Activated naive CD8-positive, alpha-beta T cell treated with anti-CD3 and anti-CD28 coated beads, Interleukin-2, amount 10 ng/mL, durations not matched to agents 7 days and 5 days (primary cell): ENCODE measurements at regions not wholly inside any gene's neighbourhood (a gene's known extent, or its start where the extent isn't known, plus 50 kb on each side); places are given as distances from the start of the nearest gene placed in this dataset.

Experiments
- ATAC-seq: fragments of 150-1000 bp; cut with Tn5 transposase; one replicate; pipeline ENCODE4 v1.10.0; 2021; ENCODE audit warnings: low read depth, moderate library complexity
- POLR2A ChIA-PET: fragments of 350-600 bp; sonication (Branson Sonifier 250); formaldehyde crosslinking; loops from one replicate; lab custom pipeline; 2021; ENCODE audit warnings: antibody characterized with exemption; lab: Charles Lee
- DNase-seq: peaks from one replicate; pipeline ENCODE4 v3.0.0; 2021
- H3K27ac Mint-ChIP-seq: one replicate; pipeline ENCODE4 v1.8.0; 2022; ENCODE audit warnings: mild to moderate bottlenecking, mixed read lengths
- H3K27me3 Mint-ChIP-seq: one replicate; pipeline ENCODE4 v1.8.0; 2022; ENCODE audit warnings: mild to moderate bottlenecking, moderate library complexity, mixed read lengths
- H3K36me3 Mint-ChIP-seq: one replicate; pipeline ENCODE4 v1.8.0; 2021; ENCODE audit warnings: mild to moderate bottlenecking, mixed read lengths
- H3K4me1 Mint-ChIP-seq: one replicate; pipeline ENCODE4 v1.8.0; 2021; ENCODE audit warnings: mixed read lengths
- H3K4me3 Mint-ChIP-seq: one replicate; pipeline ENCODE4 v1.8.0; 2022; ENCODE audit warnings: mild to moderate bottlenecking, moderate library complexity, mixed read lengths
- H3K9me3 Mint-ChIP-seq: one replicate; pipeline ENCODE4 v1.8.0; 2021; ENCODE audit warnings: mixed read lengths

GRCh38 chr18:78673516-78674321 is 305.9 kb upstream of the SALL3 start:
- ATAC-seq = no peak
- POLR2A ChIA-PET = no interaction called here
- Mint-ChIP-seq H3K27me3 (peaks cover 3% of the 10 kb centered on the region), H3K36me3 (no peaks in the 10 kb centered on the region), H3K4me1 (peaks cover 3% of the 10 kb centered on the region), H3K27ac (no peak overlapping the region), H3K4me3 (no peak overlapping the region), H3K9me3 (no peaks in the 10 kb centered on the region)
- no peak for DNase-seq

DNA sequence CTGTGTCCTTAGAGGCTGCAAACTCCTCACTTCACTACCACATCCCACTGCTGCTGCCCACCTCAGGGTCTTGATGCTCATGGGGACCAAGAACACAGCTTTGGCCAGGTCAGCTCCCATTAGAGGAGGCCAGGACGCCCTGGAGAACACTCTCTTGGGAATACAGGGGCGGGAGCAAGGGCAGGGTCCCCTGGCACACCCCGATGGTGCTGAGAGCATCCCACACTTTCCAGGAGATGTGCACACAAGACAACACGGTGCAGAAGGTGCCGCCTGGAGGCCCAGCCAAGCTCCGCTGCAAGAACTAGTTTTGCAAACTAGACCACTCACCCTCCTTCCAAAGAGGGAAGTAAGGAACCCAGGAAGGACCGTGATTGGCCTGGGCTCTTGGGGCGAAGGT is 304.4 kb upstream of the SALL3 start:
- POLR2A ChIA-PET = no interaction called here
- no peak for ATAC-seq

DNA sequence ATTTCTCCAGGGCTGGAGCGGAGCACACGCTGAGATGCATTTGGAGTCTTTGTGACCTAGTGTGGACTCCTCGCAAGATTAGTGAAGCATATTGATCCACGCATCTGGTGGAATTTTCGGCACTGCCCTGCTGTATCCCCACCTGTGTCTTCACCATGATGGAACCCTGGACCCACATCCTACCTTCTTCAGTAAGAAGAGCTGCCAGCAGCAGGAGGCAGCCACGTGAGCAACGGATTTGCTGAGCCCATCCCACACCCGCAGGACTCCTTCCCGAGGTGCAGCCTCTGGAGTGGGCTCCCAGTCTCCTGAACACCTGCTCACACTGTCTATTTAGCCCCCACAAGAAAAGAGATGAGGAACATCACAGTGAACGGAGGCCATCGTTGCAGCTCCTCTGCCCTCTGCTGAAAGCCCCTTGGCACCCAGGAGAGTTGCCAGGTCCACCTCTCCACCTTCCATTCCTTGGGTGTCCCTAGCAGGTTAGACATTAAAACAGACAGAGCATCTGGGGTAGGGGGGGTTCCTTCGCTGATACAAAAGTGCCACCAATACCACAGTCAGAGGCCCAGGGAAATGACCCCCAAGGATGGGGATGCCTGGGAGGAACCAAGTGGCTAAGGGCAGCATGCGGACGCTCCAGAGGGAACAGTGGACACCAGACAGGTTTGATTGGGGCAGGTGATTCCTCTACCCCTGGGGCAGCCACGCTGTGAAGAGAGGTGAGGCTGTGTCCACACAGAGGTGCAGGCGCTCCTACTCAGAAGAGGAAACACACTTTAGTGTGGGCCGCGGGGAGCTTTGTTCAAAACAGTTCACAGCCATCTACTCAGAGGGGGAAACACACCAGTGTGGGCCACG is 302.8 kb upstream of the SALL3 start:
- DNase-seq = no peak
- no peak overlapping the region for H3K27ac Mint-ChIP-seq
- peaks cover 3% of the 10 kb centered on the region for H3K4me1 Mint-ChIP-seq
- no peaks in the 10 kb centered on the region for H3K36me3 Mint-ChIP-seq
- H3K27me3 Mint-ChIP-seq = peaks cover 3% of the 10 kb centered on the region
- H3K9me3 Mint-ChIP-seq = no peaks in the 10 kb centered on the region
- ATAC-seq = no peak
- no peak overlapping the region for H3K4me3 Mint-ChIP-seq
- POLR2A ChIA-PET = no interaction called here

More for the DNA sequence above, 304.4 kb upstream of the SALL3 start:
- Mint-ChIP-seq H3K9me3 (no peaks in the 10 kb centered on the region), H3K27me3 (peaks cover 3% of the 10 kb centered on the region), H3K27ac (no peak overlapping the region), H3K4me3 (no peak overlapping the region), H3K36me3 (no peaks in the 10 kb centered on the region), H3K4me1 (peaks cover 3% of the 10 kb centered on the region)
- DNase-seq = no peak

- peaks cover 3% of the 10 kb centered on the region for H3K27me3 Mint-ChIP-seq
- POLR2A ChIA-PET = no interaction called here
- H3K36me3 Mint-ChIP-seq = no peaks in the 10 kb centered on the region
- peaks cover 3% of the 10 kb centered on the region for H3K4me1 Mint-ChIP-seq
- H3K4me3 Mint-ChIP-seq = no peak overlapping the region
- H3K9me3 Mint-ChIP-seq = no peaks in the 10 kb centered on the region
- H3K27ac Mint-ChIP-seq = no peak overlapping the region
- ATAC-seq (no peak), DNase-seq (no peak)
Observed at GRCh38 chr18:78677483-78678317, 301.9 kb upstream of the SALL3 start.

DNA sequence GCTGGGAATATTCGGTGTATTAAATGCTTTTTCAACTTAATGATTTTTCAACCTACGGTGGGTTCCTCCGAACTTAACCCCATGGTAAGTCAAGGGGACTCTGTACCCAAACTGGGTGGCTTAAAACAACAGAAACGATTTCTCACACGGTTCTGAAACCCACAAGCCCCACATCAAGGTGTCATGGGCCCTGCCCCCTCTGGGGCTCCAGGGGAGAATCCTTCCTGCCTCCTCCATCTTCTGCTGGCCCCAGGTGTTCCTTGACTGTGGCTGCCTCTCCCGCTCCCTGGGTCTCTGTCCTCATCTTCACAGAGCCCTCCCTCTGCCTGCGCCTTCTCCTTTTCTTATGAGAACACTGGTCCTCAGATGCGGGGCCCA is 301.3 kb upstream of the SALL3 start:
- Mint-ChIP-seq H3K9me3 (no peaks in the 10 kb centered on the region), H3K4me3 (no peak overlapping the region), H3K4me1 (peaks cover 3% of the 10 kb centered on the region), H3K36me3 (no peaks in the 10 kb centered on the region), H3K27me3 (peaks cover 3% of the 10 kb centered on the region), H3K27ac (no peak overlapping the region)
- POLR2A ChIA-PET = no interaction called here
- DNase-seq (no peak), ATAC-seq (no peak)

- Mint-ChIP-seq H3K36me3 (no peaks in the 10 kb centered on the region), H3K9me3 (no peaks in the 10 kb centered on the region), H3K27ac (no peak overlapping the region), H3K4me1 (peaks cover 3% of the 10 kb centered on the region), H3K27me3 (peaks cover 3% of the 10 kb centered on the region), H3K4me3 (no peak overlapping the region)
- DNase-seq (no peak), ATAC-seq (no peak)
- POLR2A ChIA-PET = no interaction called here
Observed at GRCh38 chr18:78679031-78679430, 300.6 kb upstream of the SALL3 start.

GRCh38 chr18:78679613-78680260 is 299.9 kb upstream of the SALL3 start:
- Mint-ChIP-seq H3K9me3 (no peaks in the 10 kb centered on the region), H3K27me3 (peaks cover 3% of the 10 kb centered on the region)
- POLR2A ChIA-PET = no interaction called here

GRCh38 chr18:78681396-78681795 is 298.2 kb upstream of the SALL3 start:
- POLR2A ChIA-PET = no interaction called here
- Mint-ChIP-seq H3K4me1 (peaks cover 3% of the 10 kb centered on the region), H3K27me3 (peaks cover 3% of the 10 kb centered on the region), H3K9me3 (no peaks in the 10 kb centered on the region), H3K4me3 (no peak overlapping the region), H3K36me3 (no peaks in the 10 kb centered on the region), H3K27ac (no peak overlapping the region)
- no peak for ATAC-seq
- DNase-seq = no peak

More at GRCh38 chr18:78679613-78680260, 299.9 kb upstream of the SALL3 start:
- H3K27ac Mint-ChIP-seq = no peak overlapping the region
- DNase-seq (no peak), ATAC-seq (no peak)
- peaks cover 3% of the 10 kb centered on the region for H3K4me1 Mint-ChIP-seq
- no peak overlapping the region for H3K4me3 Mint-ChIP-seq
- H3K36me3 Mint-ChIP-seq = no peaks in the 10 kb centered on the region

GRCh38 chr18:78681934-78682333 is 297.7 kb upstream of the SALL3 start:
- Mint-ChIP-seq H3K4me3 (no peak overlapping the region), H3K36me3 (no peaks in the 10 kb centered on the region), H3K4me1 (peaks cover 3% of the 10 kb centered on the region), H3K9me3 (no peaks in the 10 kb centered on the region), H3K27me3 (peaks cover 3% of the 10 kb centered on the region), H3K27ac (no peak overlapping the region)
- no peak for DNase-seq
- ATAC-seq = no peak
- POLR2A ChIA-PET = no interaction called here

DNA sequence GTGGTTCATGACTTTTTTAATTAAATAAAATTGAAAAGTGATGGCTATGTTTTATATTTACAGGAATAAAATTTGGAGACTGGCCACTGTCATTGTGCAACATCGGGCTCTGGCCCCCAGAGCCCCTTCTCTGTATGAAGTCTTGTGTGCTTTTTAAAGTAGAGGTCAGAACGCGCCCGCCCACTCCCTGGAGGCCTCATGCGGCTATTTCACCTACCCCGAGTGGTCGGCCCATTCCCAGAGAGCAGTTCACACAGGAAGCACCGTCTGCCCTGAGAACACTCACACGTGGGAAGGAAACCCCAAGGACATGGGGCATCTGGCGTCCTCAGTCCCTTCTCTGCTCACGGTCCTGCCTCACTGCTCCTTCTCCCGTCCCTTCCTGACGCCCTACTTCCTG is 296.9 kb upstream of the SALL3 start:
- no peak overlapping the region for H3K27ac Mint-ChIP-seq
- H3K4me3 Mint-ChIP-seq = no peak overlapping the region
- no peak for DNase-seq
- no peak for ATAC-seq
- peaks cover 3% of the 10 kb centered on the region for H3K27me3 Mint-ChIP-seq
- no peaks in the 10 kb centered on the region for H3K9me3 Mint-ChIP-seq
- no peaks in the 10 kb centered on the region for H3K36me3 Mint-ChIP-seq
- POLR2A ChIA-PET = no interaction called here
- peaks cover 3% of the 10 kb centered on the region for H3K4me1 Mint-ChIP-seq

- ATAC-seq (no peak), DNase-seq (no peak)
- Mint-ChIP-seq H3K4me3 (no peak overlapping the region), H3K36me3 (no peaks in the 10 kb centered on the region), H3K27ac (no peak overlapping the region), H3K4me1 (peaks cover 3% of the 10 kb centered on the region), H3K9me3 (no peaks in the 10 kb centered on the region), H3K27me3 (peaks cover 3% of the 10 kb centered on the region)
- POLR2A ChIA-PET = no interaction called here
Observed at GRCh38 chr18:78683191-78684010, 296.2 kb upstream of the SALL3 start.

DNA sequence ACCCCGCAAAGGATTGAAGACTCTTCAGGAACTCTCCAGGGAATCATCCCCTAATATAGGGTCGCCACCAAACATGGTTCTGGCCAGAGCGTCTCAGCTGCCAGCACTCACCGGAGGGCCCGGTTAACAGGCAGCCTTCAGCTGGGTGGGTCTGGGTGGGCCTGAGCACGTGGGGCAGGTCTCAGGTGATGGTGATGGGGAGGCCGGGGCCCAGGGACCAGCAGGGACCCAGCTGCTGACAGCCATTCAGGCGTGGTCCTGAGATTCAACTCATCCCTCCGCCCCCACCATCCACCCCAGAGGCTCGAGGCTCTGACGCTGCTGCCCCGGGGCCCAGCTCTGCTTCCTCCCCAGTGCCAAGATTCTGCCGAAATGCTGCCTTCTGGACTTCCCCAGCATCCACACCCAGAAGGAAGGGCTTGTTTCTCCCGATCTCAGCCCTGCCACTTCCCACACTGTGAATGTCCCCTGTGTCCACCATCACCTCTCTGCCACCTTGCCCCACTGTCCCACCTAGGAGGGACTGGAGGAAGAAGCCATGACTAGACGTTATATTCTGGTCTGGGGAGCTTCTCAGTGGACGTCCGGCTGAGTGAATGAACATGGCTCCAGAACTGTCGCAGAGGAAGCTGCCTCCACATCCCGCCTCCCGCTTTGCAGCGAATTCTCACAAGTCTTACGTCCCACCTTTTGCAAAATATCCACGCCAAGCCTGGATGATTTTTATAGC is 294.2 kb upstream of the SALL3 start:
- no peak overlapping the region for H3K4me3 Mint-ChIP-seq
- POLR2A ChIA-PET = no interaction called here

More for the DNA sequence above, 294.2 kb upstream of the SALL3 start:
- Mint-ChIP-seq H3K9me3 (no peaks in the 10 kb centered on the region), H3K27ac (no peak overlapping the region), H3K4me1 (no peaks in the 10 kb centered on the region), H3K27me3 (peaks cover 2% of the 10 kb centered on the region), H3K36me3 (no peaks in the 10 kb centered on the region)
- no peak for ATAC-seq
- no peak for DNase-seq
